VCaP (cell line): ENCODE measurements at regions not wholly inside any gene's neighbourhood (a gene's known extent, or its start where the extent isn't known, plus 50 kb on each side); places are given as distances from the start of the nearest gene placed in this dataset.

Experiments
- H3K27ac ChIP-seq: fragments of 450-650 bp; 2 replicates; pipeline ENCODE4 v1.5.1; 2017
- TF ChIP-seq, protein P1 (sequence below): fragments of 450-650 bp; conservative IDR thresholded peaks from 2 replicates; pipeline ENCODE4 v1.5.1; 2017; ENCODE audit warnings: mild to moderate bottlenecking, moderate library complexity

DNA sequence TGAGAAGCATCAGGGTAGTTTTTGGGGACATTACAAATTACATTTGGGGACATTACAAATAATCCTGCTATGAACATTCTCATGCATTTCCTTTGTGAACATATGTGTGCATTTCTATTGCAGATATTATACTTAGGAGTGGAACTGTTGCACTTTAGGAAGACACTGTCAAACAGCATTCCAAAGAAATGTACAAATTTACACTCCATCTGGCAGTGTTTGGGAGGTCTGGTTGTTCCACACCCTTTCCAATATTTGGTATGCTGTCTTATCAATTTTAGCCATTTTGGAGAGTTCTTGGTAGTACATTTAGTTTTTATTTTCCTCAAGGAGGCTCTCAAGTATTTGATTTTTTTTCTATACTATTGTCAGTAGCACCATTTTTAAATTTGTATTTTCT lies 419.1 kb upstream of the ARHGEF26 start:
- no peak overlapping the region for H3K27ac ChIP-seq
- TF ChIP-seq, protein P1, sequence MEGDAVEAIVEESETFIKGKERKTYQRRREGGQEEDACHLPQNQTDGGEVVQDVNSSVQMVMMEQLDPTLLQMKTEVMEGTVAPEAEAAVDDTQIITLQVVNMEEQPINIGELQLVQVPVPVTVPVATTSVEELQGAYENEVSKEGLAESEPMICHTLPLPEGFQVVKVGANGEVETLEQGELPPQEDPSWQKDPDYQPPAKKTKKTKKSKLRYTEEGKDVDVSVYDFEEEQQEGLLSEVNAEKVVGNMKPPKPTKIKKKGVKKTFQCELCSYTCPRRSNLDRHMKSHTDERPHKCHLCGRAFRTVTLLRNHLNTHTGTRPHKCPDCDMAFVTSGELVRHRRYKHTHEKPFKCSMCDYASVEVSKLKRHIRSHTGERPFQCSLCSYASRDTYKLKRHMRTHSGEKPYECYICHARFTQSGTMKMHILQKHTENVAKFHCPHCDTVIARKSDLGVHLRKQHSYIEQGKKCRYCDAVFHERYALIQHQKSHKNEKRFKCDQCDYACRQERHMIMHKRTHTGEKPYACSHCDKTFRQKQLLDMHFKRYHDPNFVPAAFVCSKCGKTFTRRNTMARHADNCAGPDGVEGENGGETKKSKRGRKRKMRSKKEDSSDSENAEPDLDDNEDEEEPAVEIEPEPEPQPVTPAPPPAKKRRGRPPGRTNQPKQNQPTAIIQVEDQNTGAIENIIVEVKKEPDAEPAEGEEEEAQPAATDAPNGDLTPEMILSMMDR, result no peak

DNA sequence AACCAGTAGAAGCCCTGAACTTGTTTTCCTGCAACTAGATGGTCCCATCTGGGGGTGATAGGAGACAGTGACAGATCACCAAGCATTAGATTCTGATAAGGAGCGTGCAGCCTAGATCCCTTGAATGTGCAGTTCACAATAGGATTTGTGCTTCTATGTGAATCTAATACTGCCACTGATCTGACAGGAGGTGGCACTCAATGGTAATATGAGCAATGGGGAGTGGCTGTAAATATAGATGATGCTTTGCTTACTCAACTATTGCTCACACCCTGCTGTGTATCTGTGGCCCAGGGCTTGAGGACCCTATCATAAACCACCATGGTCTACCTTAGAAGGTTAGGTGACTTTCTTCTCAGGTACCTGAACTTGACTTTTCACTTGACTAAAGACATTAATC lies 417.1 kb upstream of the ARHGEF26 start:
- H3K27ac ChIP-seq, result peak overlapping the region; percentile 54; the same call in 1 of the 2 replicates
- TF ChIP-seq, protein P1, result no peak

DNA sequence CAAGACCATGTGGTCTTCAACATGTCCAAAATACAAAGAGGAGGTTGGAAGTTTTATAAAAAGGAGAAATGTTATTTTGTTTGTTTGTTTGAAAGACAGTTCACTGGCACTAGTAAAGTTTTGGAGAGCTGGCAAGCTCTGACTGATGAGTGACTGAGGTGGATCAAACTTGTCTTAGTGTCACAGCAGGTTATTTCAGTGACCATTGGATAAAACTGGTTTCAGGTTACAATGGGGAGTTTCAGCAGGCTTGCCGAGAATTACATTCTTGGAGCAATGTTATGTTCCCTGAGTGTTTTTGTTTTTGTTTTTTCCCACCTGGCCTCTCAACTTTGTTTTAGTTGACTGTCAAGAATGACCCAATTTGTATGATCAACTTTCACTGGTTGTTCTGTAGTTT lies 414.5 kb upstream of the ARHGEF26 start:
- no peak overlapping the region; the same call in 1 of the 2 replicates for H3K27ac ChIP-seq
- TF ChIP-seq, protein P1, result no peak

DNA sequence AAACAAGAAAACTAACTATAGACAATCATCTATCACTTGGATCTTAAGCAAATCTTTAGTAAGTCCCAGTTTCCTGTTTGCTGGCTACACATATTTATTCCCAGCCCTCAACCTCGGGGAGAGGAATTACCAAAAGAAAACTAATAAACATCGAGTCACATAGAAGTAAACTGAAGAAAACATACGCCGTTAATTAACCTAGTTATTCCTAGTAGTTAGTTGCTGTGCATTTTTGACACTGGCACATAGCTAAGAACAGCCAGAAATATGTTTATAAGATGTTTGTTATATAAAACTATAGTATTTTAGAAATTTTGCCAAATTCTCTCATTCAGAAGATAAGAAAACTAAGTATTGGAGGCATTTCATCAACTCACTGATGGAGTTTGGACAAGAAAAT lies 407.2 kb upstream of the ARHGEF26 start:
- H3K27ac ChIP-seq, result peak overlapping the region; percentile 25; the same call in 1 of the 2 replicates
- TF ChIP-seq, protein P1, result no peak

DNA sequence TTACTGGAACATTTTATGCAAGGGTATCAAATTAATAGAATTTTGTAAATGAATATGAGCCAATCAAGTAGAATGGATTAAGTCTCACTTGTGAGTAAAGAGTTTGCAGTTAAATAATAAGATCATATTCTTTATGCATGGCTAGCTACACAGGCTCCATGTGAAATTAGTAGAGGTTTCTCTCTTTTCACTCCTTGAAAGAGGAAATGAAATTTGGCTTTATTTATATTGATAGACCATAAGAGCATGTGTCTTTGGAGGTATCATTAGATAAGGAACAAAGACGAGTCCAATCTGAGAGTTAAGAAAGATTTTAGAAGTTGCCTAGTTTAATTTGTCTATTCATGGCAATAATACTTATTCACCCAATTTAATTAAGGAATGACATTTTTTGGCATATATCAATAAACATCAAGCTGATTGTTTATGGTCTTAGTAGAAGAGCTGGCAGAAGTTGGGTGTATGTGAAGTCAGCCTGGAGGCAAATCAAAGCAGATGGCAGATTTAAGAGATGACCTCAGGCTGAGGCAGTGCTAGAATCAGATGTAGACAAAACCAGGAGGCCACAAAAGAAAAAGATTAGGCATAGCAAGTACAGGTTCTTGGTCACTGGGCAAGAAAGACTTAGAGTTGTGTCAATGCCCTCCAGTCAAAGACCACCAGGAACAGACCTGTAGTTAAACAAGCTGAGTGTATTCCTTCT lies 406.5 kb upstream of the ARHGEF26 start:
- TF ChIP-seq, protein P1, result no peak
- H3K27ac ChIP-seq, result no peak overlapping the region

DNA sequence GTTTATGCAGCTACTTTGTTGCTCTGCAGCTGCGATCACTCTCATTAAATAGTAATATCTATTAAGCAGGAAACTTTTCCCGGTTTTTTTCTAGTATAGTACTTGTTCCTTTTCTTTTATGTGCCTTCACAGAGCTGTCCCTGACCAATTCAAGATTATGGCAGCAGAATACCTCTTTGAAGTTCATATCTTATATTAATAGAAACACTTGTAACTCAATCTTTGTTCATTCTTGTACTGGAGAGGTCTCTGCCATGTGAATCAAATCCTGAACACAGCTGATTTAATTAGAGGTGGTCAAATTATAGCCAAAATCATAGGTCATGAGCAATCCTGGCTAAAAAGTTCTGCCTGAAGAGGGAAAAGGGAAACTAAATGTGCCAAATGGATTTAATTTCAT lies 399.0 kb upstream of the ARHGEF26 start:
- H3K27ac ChIP-seq, result no peak overlapping the region
- TF ChIP-seq, protein P1, result no peak

DNA sequence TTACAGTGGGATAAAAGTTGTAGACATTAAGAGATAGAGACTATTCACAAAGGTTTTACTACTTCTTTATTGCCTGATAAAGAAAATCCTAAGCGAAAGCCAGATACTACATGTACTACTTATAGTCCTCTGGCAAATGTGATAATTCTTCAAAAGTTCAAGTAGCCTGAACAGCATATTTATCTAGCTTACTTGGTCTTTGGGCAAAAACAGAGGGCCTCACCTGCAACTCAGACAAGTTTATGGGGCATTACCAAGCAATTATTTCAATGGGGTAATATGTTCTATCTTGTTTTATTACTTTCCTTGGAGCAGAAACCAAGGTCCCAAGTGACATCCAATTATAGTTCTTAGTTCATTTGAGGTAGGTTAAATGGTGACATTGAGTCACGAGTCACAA lies 390.1 kb upstream of the ARHGEF26 start:
- H3K27ac ChIP-seq, result no peak overlapping the region
- TF ChIP-seq, protein P1, result no peak
